ENCODE measurements at regions not wholly inside any gene's neighbourhood (a gene's known extent, or its start where the extent isn't known, plus 50 kb on each side); places are given as distances from the start of the nearest gene placed in this dataset.

DNA sequence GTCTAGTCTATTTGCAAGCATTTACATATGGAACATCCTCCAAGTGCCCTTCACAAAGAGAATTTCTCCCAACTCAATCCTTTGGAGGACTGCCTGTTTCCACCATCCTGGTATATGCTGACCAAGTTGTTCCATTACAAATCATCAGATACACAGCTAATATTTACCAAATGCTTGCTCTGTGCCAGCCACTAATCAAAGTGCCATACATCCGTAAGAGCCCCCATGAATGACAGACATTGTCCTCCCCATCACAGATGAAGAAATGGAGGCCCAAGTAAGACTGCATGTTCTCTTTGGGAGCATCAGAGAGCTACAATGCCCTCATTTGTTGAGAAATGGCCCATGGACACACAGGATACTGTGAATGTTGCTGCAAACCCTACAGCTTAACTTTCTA, 130.0 kb upstream of the BACE2 start:
- Mint-ChIP-seq H3K27ac (ENCODE audit: unreplicated experiment) (no peak overlapping the region), H3K36me3 (ENCODE audit: unreplicated experiment) (no peaks in the 10 kb centered on the region), H3K4me1 (ENCODE audit: unreplicated experiment) (no peaks in the 10 kb centered on the region), H3K9me3 (ENCODE audit: unreplicated experiment) (peaks cover 29% of the 10 kb centered on the region), H3K4me3 (ENCODE audit: unreplicated experiment) (no peak overlapping the region), H3K27me3 (ENCODE audit: unreplicated experiment) (no peaks in the 10 kb centered on the region)
- TF ChIP-seq, protein P1, sequence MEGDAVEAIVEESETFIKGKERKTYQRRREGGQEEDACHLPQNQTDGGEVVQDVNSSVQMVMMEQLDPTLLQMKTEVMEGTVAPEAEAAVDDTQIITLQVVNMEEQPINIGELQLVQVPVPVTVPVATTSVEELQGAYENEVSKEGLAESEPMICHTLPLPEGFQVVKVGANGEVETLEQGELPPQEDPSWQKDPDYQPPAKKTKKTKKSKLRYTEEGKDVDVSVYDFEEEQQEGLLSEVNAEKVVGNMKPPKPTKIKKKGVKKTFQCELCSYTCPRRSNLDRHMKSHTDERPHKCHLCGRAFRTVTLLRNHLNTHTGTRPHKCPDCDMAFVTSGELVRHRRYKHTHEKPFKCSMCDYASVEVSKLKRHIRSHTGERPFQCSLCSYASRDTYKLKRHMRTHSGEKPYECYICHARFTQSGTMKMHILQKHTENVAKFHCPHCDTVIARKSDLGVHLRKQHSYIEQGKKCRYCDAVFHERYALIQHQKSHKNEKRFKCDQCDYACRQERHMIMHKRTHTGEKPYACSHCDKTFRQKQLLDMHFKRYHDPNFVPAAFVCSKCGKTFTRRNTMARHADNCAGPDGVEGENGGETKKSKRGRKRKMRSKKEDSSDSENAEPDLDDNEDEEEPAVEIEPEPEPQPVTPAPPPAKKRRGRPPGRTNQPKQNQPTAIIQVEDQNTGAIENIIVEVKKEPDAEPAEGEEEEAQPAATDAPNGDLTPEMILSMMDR (IDR thresholded peaks at IDR 0.05): no peak
- no peak for DNase-seq (ENCODE audit: extremely low spot score, unreplicated experiment)

DNA sequence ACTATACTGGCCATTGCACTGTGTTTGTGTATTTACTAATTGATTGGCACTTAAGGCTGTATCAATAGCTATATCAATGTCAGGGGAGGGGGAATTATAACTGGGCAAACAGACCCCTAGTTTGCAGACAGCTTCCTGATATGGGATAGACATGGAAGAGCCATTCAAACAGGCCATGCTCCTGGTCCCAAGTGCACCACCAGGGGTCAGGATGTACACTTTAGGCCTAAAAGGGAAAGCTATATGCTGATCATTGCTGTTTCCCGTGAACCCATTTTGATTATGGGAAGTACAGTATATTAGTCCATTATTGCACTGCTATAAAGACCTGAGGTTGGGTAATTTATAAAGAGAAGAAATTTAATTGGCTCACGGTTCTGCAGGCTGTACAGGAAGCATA, 124.9 kb upstream of the BACE2 start:
- H3K4me1 Mint-ChIP-seq (ENCODE audit: unreplicated experiment): no peaks in the 10 kb centered on the region
- H3K9me3 Mint-ChIP-seq (ENCODE audit: unreplicated experiment): peaks cover 15% of the 10 kb centered on the region
- H3K27me3 Mint-ChIP-seq (ENCODE audit: unreplicated experiment): no peaks in the 10 kb centered on the region
- TF ChIP-seq, protein P1 (IDR thresholded peaks at IDR 0.05): no peak
- H3K36me3 Mint-ChIP-seq (ENCODE audit: unreplicated experiment): no peaks in the 10 kb centered on the region
- no peak for DNase-seq (ENCODE audit: extremely low spot score, unreplicated experiment)
- H3K27ac Mint-ChIP-seq (ENCODE audit: unreplicated experiment): no peak overlapping the region
- H3K4me3 Mint-ChIP-seq (ENCODE audit: unreplicated experiment): no peak overlapping the region

DNA sequence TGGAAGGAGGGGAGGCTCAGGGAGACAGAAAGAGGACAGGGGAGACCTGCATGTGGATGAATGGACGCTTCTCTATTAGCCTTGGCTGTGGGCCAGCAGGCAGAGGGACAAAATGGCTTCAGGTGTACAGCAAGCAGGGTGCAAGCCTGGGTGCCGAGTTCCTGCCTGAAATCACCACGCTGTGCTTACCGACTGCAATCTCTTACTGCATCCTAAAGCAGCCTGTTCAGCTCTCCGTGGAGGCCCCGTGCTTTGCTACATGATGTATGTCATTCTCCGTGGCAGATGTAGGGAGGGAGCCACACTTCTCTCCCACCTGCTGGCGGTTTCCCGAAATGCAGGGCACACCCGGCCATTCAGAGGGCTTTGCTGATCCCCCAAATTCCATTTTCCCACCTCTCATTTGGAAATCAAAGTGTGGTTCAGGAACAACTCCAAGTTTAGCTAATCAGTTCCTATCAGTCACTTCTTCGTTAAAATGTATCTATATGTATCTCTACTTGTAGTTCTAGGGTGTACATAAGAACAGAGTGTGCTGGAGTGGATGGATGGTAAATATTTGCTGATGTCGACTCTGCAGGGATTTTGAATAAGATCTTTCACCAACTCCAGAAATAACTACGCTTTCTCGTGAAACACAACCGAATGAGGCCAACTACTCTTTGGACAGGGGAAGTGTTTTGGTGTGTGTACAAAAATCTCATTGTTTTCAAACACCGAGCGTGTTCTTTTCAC, 122.3 kb upstream of the BACE2 start:
- Mint-ChIP-seq H3K9me3 (ENCODE audit: unreplicated experiment) (peaks cover 29% of the 10 kb centered on the region), H3K4me3 (ENCODE audit: unreplicated experiment) (no peak overlapping the region), H3K27ac (ENCODE audit: unreplicated experiment) (no peak overlapping the region), H3K4me1 (ENCODE audit: unreplicated experiment) (no peaks in the 10 kb centered on the region), H3K27me3 (ENCODE audit: unreplicated experiment) (no peaks in the 10 kb centered on the region), H3K36me3 (ENCODE audit: unreplicated experiment) (no peaks in the 10 kb centered on the region)
- DNase-seq (ENCODE audit: extremely low spot score, unreplicated experiment): no peak
- TF ChIP-seq, protein P1 (IDR thresholded peaks at IDR 0.05): no peak

DNA sequence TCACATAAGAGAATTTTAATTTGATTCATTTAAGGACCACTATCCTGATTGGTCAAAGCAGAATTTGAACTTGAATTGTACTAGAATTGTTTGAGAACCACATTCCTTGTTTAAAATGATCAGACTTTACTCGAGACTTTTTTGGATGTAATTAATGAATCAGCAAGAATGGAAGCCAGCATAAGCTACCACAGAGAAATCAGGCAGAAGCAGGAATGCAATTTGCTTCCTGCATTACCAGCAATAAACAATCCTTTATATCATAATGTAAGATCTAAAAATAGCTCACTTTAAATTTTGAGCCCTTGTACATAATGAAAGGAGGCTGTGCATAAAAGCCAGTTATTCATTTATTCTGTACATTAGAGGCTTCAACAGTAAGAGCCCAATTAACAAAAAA, 119.8 kb upstream of the BACE2 start:
- TF ChIP-seq, protein P1 (IDR thresholded peaks at IDR 0.05): no peak
- Mint-ChIP-seq H3K4me1 (ENCODE audit: unreplicated experiment) (no peaks in the 10 kb centered on the region), H3K27me3 (ENCODE audit: unreplicated experiment) (no peaks in the 10 kb centered on the region), H3K27ac (ENCODE audit: unreplicated experiment) (no peak overlapping the region), H3K36me3 (ENCODE audit: unreplicated experiment) (no peaks in the 10 kb centered on the region), H3K9me3 (ENCODE audit: unreplicated experiment) (peaks cover 23% of the 10 kb centered on the region), H3K4me3 (ENCODE audit: unreplicated experiment) (no peak overlapping the region)
- DNase-seq (ENCODE audit: extremely low spot score, unreplicated experiment): no peak

DNA sequence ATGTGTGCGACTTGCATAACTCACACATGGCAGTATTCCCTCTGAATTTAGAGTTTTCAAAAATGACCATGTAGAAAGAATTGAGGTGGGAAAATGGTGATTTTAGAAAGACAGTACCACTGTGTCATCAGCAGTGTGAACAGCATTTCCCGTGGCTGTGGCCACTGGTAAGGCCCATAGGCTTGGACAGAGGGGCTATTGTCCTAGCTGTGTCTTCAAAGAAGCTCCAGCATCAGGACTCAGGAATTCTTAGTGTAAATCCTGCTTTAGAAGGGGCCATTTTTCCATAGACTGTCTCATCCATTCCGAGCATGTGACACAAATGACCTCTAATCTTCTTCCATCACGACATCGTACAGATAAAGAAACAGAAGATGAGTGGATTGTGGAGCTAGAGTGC, 119.3 kb upstream of the BACE2 start:
- TF ChIP-seq, protein P1 (IDR thresholded peaks at IDR 0.05): no peak
- no peaks in the 10 kb centered on the region for H3K4me1 Mint-ChIP-seq (ENCODE audit: unreplicated experiment)
- no peaks in the 10 kb centered on the region for H3K27me3 Mint-ChIP-seq (ENCODE audit: unreplicated experiment)

More for the DNA sequence above, 119.3 kb upstream of the BACE2 start:
- H3K4me3 Mint-ChIP-seq (ENCODE audit: unreplicated experiment): no peak overlapping the region
- no peak for DNase-seq (ENCODE audit: extremely low spot score, unreplicated experiment)
- peaks cover 23% of the 10 kb centered on the region for H3K9me3 Mint-ChIP-seq (ENCODE audit: unreplicated experiment)
- no peak overlapping the region for H3K27ac Mint-ChIP-seq (ENCODE audit: unreplicated experiment)
- H3K36me3 Mint-ChIP-seq (ENCODE audit: unreplicated experiment): no peaks in the 10 kb centered on the region

All from osteocyte (in vitro differentiated cells).